HCT116 (cell line): ENCODE measurements at regions not wholly inside any gene's neighbourhood (a gene's known extent, or its start where the extent isn't known, plus 50 kb on each side); places are given as distances from the start of the nearest gene placed in this dataset.

Source experiments
- ATAC-seq: fragments of 200-7000 bp; cut with Tn5 transposase; 2 replicates; pipeline ENCODE4 v1.9.1; 2020; ENCODE audit warnings: mild to moderate bottlenecking, moderate library complexity
- BruUV-seq: library from RNA; stranded (reverse); fragments of 400-500 nt; replicated peaks from 2 replicates; lab custom pipeline; 2021; lab: Mats Ljungman, UMichigan
- CTCF ChIA-PET: fragments of 300-600 bp; sonication (Branson Sonifier 250); formaldehyde crosslinking; loops from one replicate; lab custom pipeline; 2021; ENCODE audit warnings: antibody characterized with exemption; lab: Charles Lee
- POLR2A ChIA-PET: fragments of 300-600, 350-600 bp; sonication (Branson Sonifier 250); formaldehyde crosslinking; loops from one replicate; lab custom pipeline; 2021; ENCODE audit warnings: antibody characterized with exemption; lab: Charles Lee
- RAD21 ChIA-PET, 2 experiments: fragments of 300-600 bp; sonication (Branson Sonifier 250); formaldehyde crosslinking; loops; one replicate each; lab custom pipeline; 2023; ENCODE audit warnings: low total read pairs in 2 of 2; ENCODE audit not compliant: uncharacterized antibody in 2 of 2, unreplicated experiment in 2 of 2, low non-redundant PET in 1 of 2; lab: Charles Lee
- DNase-seq: peaks from one replicate; pipeline ENCODE4 v3.0.0-alpha.2; 2010; ENCODE audit warnings: low read depth, low spot score
- H2AFZ ChIP-seq: fragments of 200-600 bp; shearing (Covaris generic), sonication (generic); 2 replicates; pipeline ENCODE4 v1.6.1; 2017; ENCODE audit warnings: low read depth, mixed run types, mixed read lengths, antibody characterized with exemption, low read length; ENCODE audit not compliant: poor library complexity, severe bottlenecking
- H3K27ac ChIP-seq: 2 replicates; pipeline ENCODE4 v1.5.1; 2012; ENCODE audit warnings: low read depth, low read length
- H3K27me3 ChIP-seq: fragments of 200-600 bp; sonication (generic); 2 replicates; pipeline ENCODE4 v1.6.1; 2016; ENCODE audit warnings: mixed run types, low read length, mixed read lengths; ENCODE audit not compliant: insufficient read depth
- H3K36me3 ChIP-seq, 2 experiments: fragments of 200-500 bp in 1 of 2; fragments of 200-600 bp in 1 of 2; sonication (Bioruptor generic) in 1 of 2; sonication (generic) in 1 of 2; 2 replicates each; pipeline versions ENCODE4 v1.5.1 to v1.6.1; 2014 to 2016; ENCODE audit warnings: low read length in 2 of 2, inconsistent platforms in 1 of 2, mixed read lengths in 1 of 2, mixed run types in 1 of 2; ENCODE audit not compliant: insufficient read depth in 2 of 2, control insufficient read depth in 1 of 2
- H3K4me1 ChIP-seq, 2 experiments: fragments of 200-600 bp in 1 of 2; sonication (generic) in 1 of 2; 2 replicates each; pipeline versions ENCODE4 v1.5.1 to v1.6.1; 2012 to 2017; ENCODE audit warnings: low read length in 2 of 2, inconsistent platforms in 1 of 2, mild to moderate bottlenecking in 1 of 2, mixed read lengths in 1 of 2, mixed run types in 1 of 2, moderate library complexity in 1 of 2; ENCODE audit not compliant: insufficient read depth in 2 of 2, control insufficient read depth in 1 of 2
- H3K4me2 ChIP-seq: fragments of 200-600 bp; sonication (generic); 2 replicates; pipeline ENCODE4 v1.6.1; 2017; ENCODE audit warnings: mixed run types, low read length, mixed read lengths
- H3K4me3 ChIP-seq, 2 experiments: fragments of 200-600 bp in 1 of 2; sonication (generic) in 1 of 2; replicated peaks in 1 of 2; 2 replicates each; pipeline ENCODE4 v1.5.1; 2011 to 2016; ENCODE audit warnings: low read length in 2 of 2, control low read depth in 1 of 2, low read depth in 1 of 2, mild to moderate bottlenecking in 1 of 2, mixed read lengths in 1 of 2, mixed run types in 1 of 2
- H3K79me2 ChIP-seq: fragments of 200-600 bp; sonication (generic); 2 replicates; pipeline ENCODE4 v1.6.1; 2017; ENCODE audit warnings: mild to moderate bottlenecking, mixed run types, low read length, moderate library complexity, mixed read lengths; ENCODE audit not compliant: insufficient read depth
- H3K9ac ChIP-seq: fragments of 200-600 bp; sonication (generic); 2 replicates; pipeline ENCODE4 v1.6.1; 2016; ENCODE audit warnings: low read length, mixed read lengths
- H3K9me2 ChIP-seq: fragments of 200-600 bp; sonication (generic), shearing (Covaris generic); 2 replicates; pipeline ENCODE4 v1.6.1; 2017; ENCODE audit warnings: mixed run types, mild to moderate bottlenecking, moderate library complexity; ENCODE audit not compliant: insufficient read depth
- H3K9me3 ChIP-seq, 2 experiments: fragments of 200-500 bp in 1 of 2; fragments of 200-600 bp in 1 of 2; sonication (Bioruptor generic) in 1 of 2; sonication (generic) in 1 of 2; 2 replicates each; pipeline ENCODE4 v1.6.1; 2014 to 2017; ENCODE audit warnings: low read length in 2 of 2, mixed read lengths in 2 of 2, inconsistent platforms in 1 of 2, low read depth in 1 of 2, mild to moderate bottlenecking in 1 of 2, mixed run types in 1 of 2, moderate library complexity in 1 of 2; ENCODE audit not compliant: control insufficient read depth in 1 of 2, insufficient read depth in 1 of 2
- H4K20me1 ChIP-seq: fragments of 200-600 bp; sonication (generic), shearing (Covaris generic); 2 replicates; pipeline ENCODE4 v1.6.1; 2017; ENCODE audit warnings: mixed run types, mild to moderate bottlenecking, moderate library complexity; ENCODE audit not compliant: insufficient read depth
- ELF1 ChIP-seq: IDR thresholded peaks from 2 replicates; pipeline ENCODE4 v1.6.1; 2012; ENCODE audit warnings: low read depth, borderline replicate concordance
- POLR2A ChIP-seq: IDR thresholded peaks from 2 replicates; pipeline ENCODE4 v1.7.0; 2011; ENCODE audit warnings: borderline replicate concordance; ENCODE audit not compliant: insufficient read depth, insufficient read length; ENCODE audit errors: extremely low read depth
- SIN3A ChIP-seq: IDR thresholded peaks from 2 replicates; pipeline ENCODE4 v1.6.1; 2012; ENCODE audit warnings: low read depth
- ZNF274 ChIP-seq: fragments of 200-500 bp; sonication (Bioruptor generic); IDR thresholded peaks from 2 replicates; pipeline ENCODE4 v1.6.1; 2014; ENCODE audit warnings: mild to moderate bottlenecking, low read depth, low read length, inconsistent platforms
- intact Hi-C: fragments of 100-400 bp; cut with micrococcal nuclease; formaldehyde crosslinking; loops from 2 replicates; pipeline ENCODE4 v1.10.0; 2022
- TF ChIP-seq, protein P1 (sequence below): IDR thresholded peaks from 2 replicates; pipeline ENCODE4 v1.6.1; 2012

DNA sequence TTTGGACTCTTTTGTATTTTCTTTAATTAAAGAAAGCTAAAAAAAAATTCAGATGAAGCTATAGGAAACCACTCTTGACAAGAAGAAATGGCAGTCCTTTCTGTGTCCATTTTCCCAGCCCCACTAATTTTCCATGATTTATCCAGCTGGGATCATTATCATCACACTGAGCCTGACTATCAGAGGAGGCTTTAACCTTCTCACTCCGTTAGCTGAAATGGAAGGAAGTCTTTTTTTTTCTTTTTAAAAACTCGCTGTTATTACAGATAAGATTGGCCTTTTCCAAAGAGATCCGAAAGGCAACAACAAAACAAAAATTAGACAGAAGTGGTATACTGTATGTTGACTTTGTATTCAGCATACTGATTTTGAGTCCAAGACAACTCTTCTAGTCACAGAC lies 366.2 kb upstream of the ROPN1 start:
- no peak overlapping the region for H3K27ac ChIP-seq
- H3K36me3 ChIP-seq = no peaks in the 10 kb centered on the region
- RAD21 ChIA-PET = no interaction called here
- peaks cover 46% of the 10 kb centered on the region for H3K27me3 ChIP-seq
- H3K9me2 ChIP-seq = no peaks in the 10 kb centered on the region
- H3K4me1 ChIP-seq = no peaks in the 10 kb centered on the region
- H4K20me1 ChIP-seq = no peaks in the 10 kb centered on the region
- no peak for ATAC-seq
- no peak overlapping the region for H3K9ac ChIP-seq
- no peak overlapping the region for H3K4me2 ChIP-seq
- BruUV-seq = no TSS peak
- intact Hi-C loops = no loop called here
- H3K79me2 ChIP-seq = no peaks in the 10 kb centered on the region
- DNase-seq = no peak
- POLR2A ChIA-PET = no interaction called here
- H2AFZ ChIP-seq = no peak overlapping the region
- TF ChIP-seq ZNF274 (no peak), ELF1 (no peak), SIN3A (no peak)
- TF ChIP-seq, all 23 proteins: peak for 0
- no peak overlapping the region for H3K4me3 ChIP-seq
- CTCF ChIA-PET = no interaction called here
- H3K9me3 ChIP-seq = no peaks in the 10 kb centered on the region

DNA sequence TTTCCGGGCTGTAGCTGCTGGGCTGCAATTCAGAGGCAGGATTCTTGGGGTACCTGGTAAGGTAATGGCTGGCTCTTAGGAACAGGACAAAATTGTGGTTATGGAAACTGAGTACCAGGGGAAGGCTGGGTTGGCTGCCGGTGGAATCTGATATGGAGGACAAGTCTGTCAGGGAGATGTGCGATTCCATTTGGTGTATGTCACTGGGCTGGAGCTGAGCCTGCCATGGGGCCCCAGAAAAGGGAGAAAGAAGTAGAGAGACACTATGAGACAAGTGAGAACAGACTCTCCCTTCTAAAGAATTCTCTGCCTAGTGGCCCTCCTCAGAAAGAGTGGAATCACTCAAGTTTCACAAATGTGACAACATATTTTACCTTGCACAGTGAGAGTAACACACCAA lies 368.2 kb upstream of the ROPN1 start:
- Histone ChIP-seq H4K20me1 (no peaks in the 10 kb centered on the region), H3K4me2 (no peak overlapping the region), H3K27me3 (peaks cover 43% of the 10 kb centered on the region), H3K9me3 (no peaks in the 10 kb centered on the region), H3K4me1 (no peaks in the 10 kb centered on the region), H3K9ac (no peak overlapping the region), H3K27ac (no peak overlapping the region), H3K36me3 (no peaks in the 10 kb centered on the region), H2AFZ (no peak overlapping the region), H3K9me2 (no peaks in the 10 kb centered on the region), H3K79me2 (no peaks in the 10 kb centered on the region), H3K4me3 (no peak overlapping the region)
- TF ChIP-seq POLR2A (no peak), ELF1 (no peak), SIN3A (no peak)
- TF ChIP-seq, protein P1, sequence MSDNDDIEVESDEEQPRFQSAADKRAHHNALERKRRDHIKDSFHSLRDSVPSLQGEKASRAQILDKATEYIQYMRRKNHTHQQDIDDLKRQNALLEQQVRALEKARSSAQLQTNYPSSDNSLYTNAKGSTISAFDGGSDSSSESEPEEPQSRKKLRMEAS = no peak
- ChIA-PET RAD21 (no interaction called here), POLR2A (no interaction called here), CTCF (no interaction called here)
- ATAC-seq = no peak
- DNase-seq = no peak
- no TSS peak for BruUV-seq
- intact Hi-C loops = no loop called here
